GM23338 (cell line): ENCODE measurements at regions not wholly inside any gene's neighbourhood (a gene's known extent, or its start where the extent isn't known, plus 50 kb on each side); places are given as distances from the start of the nearest gene placed in this dataset.

Source experiments
- ETS1 ChIP-seq: IDR thresholded peaks from 2 replicates; pipeline ENCODE4 v1.6.1; 2016; ENCODE audit warnings: antibody characterized with exemption
- EZH2 ChIP-seq: fragments of 200-600 bp; sonication (generic); IDR thresholded peaks from one replicate; pipeline ENCODE4 v1.8.0; 2017; ENCODE audit warnings: antibody characterized with exemption, mild to moderate bottlenecking, low read depth; ENCODE audit not compliant: unreplicated experiment
- EZH2phosphoT487 ChIP-seq: fragments of 200-600 bp; sonication (generic); IDR thresholded peaks from one replicate; pipeline ENCODE4 v1.8.1; 2018; ENCODE audit warnings: antibody characterized with exemption; ENCODE audit not compliant: unreplicated experiment
- JUNB ChIP-seq: IDR thresholded peaks from one replicate; pipeline ENCODE4 v1.6.1; 2016; ENCODE audit warnings: antibody characterized with exemption; ENCODE audit not compliant: unreplicated experiment
- POLR2AphosphoS5 ChIP-seq: IDR thresholded peaks from 2 replicates; pipeline ENCODE4 v1.6.1; 2016; ENCODE audit warnings: antibody characterized with exemption, low read depth
- STAT1 ChIP-seq: IDR thresholded peaks from one replicate; pipeline ENCODE4 v1.6.1; 2016; ENCODE audit warnings: antibody characterized with exemption; ENCODE audit not compliant: unreplicated experiment
- ZNF114 ChIP-seq: fragments of 250-450 bp; sonication (Bioruptor Pico); IDR thresholded peaks from 2 replicates; pipeline ENCODE4 v1.5.0; 2020; ENCODE audit warnings: mild to moderate bottlenecking, moderate library complexity
- TF ChIP-seq, protein P1 (sequence below), 2 experiments: fragments of 200-600 bp in 1 of 2; sonication (generic) in 1 of 2; conservative IDR thresholded peaks; 2 replicates each; pipeline versions ENCODE4 v1.5.1 to v1.6.1; 2016 to 2017; ENCODE audit warnings: antibody characterized with exemption in 2 of 2, low read depth in 2 of 2, mild to moderate bottlenecking in 2 of 2, moderate library complexity in 1 of 2
- TF ChIP-seq, protein P2 (sequence below): IDR thresholded peaks from one replicate; pipeline ENCODE4 v1.6.1; 2018; ENCODE audit warnings: antibody characterized with exemption; ENCODE audit not compliant: unreplicated experiment

GRCh38 chr4:174012135-174012885 lies 271.2 kb downstream of the FBXO8 start:
- no peak for TF ChIP-seq POLR2AphosphoS5
- TF ChIP-seq, protein P1, sequence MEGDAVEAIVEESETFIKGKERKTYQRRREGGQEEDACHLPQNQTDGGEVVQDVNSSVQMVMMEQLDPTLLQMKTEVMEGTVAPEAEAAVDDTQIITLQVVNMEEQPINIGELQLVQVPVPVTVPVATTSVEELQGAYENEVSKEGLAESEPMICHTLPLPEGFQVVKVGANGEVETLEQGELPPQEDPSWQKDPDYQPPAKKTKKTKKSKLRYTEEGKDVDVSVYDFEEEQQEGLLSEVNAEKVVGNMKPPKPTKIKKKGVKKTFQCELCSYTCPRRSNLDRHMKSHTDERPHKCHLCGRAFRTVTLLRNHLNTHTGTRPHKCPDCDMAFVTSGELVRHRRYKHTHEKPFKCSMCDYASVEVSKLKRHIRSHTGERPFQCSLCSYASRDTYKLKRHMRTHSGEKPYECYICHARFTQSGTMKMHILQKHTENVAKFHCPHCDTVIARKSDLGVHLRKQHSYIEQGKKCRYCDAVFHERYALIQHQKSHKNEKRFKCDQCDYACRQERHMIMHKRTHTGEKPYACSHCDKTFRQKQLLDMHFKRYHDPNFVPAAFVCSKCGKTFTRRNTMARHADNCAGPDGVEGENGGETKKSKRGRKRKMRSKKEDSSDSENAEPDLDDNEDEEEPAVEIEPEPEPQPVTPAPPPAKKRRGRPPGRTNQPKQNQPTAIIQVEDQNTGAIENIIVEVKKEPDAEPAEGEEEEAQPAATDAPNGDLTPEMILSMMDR (conservative IDR thresholded peaks at IDR 0.05; ENCODE audit: low read depth in 2 of 2): no peak
- no peak for TF ChIP-seq EZH2
- TF ChIP-seq ZNF114: no peak
- no peak for TF ChIP-seq JUNB
- TF ChIP-seq, protein P2, sequence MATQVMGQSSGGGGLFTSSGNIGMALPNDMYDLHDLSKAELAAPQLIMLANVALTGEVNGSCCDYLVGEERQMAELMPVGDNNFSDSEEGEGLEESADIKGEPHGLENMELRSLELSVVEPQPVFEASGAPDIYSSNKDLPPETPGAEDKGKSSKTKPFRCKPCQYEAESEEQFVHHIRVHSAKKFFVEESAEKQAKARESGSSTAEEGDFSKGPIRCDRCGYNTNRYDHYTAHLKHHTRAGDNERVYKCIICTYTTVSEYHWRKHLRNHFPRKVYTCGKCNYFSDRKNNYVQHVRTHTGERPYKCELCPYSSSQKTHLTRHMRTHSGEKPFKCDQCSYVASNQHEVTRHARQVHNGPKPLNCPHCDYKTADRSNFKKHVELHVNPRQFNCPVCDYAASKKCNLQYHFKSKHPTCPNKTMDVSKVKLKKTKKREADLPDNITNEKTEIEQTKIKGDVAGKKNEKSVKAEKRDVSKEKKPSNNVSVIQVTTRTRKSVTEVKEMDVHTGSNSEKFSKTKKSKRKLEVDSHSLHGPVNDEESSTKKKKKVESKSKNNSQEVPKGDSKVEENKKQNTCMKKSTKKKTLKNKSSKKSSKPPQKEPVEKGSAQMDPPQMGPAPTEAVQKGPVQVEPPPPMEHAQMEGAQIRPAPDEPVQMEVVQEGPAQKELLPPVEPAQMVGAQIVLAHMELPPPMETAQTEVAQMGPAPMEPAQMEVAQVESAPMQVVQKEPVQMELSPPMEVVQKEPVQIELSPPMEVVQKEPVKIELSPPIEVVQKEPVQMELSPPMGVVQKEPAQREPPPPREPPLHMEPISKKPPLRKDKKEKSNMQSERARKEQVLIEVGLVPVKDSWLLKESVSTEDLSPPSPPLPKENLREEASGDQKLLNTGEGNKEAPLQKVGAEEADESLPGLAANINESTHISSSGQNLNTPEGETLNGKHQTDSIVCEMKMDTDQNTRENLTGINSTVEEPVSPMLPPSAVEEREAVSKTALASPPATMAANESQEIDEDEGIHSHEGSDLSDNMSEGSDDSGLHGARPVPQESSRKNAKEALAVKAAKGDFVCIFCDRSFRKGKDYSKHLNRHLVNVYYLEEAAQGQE: no peak
- no peak for TF ChIP-seq EZH2phosphoT487
- TF ChIP-seq STAT1: no peak
- TF ChIP-seq ETS1: no peak
